AG10803 (cell line): ENCODE measurements at regions not wholly inside any gene's neighbourhood (a gene's known extent, or its start where the extent isn't known, plus 50 kb on each side); places are given as distances from the start of the nearest gene placed in this dataset.

Experiments
- DNase-seq: peaks from one replicate; pipeline ENCODE4 v3.0.0; 2010; ENCODE audit warnings: low read depth
- H3K4me3 ChIP-seq: 2 replicates; pipeline ENCODE4 v1.5.1; 2011; ENCODE audit warnings: mild to moderate bottlenecking, low read length, control low read depth
- TF ChIP-seq, protein P1 (sequence below): conservative IDR thresholded peaks from 2 replicates; pipeline ENCODE4 v1.5.1; 2011; ENCODE audit warnings: mild to moderate bottlenecking, low read length, control low read depth, inconsistent platforms

DNA sequence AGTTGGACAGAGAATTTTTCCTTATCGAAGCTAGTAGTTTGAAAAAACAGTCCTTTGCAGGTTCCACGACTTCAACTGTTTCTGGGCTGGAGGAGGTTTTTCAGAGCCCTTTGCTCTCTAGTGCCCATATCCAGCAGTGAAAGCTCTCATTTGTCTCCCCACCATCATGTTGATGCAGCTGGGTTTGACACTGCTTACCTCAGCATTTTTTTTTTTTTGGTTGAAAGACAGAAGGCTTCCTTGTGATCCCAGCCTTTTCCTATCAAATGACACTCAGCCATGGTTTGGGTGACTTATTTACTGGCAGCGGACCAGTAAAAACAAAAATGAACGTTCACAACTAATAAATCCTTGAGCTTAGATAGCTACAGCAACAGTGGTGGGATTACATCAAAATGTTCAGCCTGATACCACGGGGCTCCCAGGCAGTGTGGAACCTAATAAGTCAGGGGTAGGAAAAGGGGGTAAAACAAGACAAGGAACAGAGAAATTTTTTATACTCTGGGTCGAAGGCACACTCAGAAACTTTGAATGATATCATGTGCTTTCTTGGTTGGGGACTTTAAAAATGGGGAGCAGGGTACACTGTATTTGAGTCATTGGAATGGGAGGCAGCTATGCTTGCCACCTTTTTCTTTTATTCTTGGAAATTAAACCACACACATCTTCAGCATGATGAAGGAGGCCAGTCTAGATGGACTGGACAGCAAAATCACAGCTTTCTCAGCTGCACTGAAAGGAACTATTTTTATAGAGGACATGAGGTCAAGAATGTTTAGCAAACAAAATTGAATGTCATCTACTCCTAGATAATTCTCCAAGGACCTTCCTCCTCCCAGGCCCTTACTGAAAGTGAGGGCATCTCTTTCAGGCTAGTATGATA is 308.9 kb upstream of the MPDZ start:
- TF ChIP-seq, protein P1, sequence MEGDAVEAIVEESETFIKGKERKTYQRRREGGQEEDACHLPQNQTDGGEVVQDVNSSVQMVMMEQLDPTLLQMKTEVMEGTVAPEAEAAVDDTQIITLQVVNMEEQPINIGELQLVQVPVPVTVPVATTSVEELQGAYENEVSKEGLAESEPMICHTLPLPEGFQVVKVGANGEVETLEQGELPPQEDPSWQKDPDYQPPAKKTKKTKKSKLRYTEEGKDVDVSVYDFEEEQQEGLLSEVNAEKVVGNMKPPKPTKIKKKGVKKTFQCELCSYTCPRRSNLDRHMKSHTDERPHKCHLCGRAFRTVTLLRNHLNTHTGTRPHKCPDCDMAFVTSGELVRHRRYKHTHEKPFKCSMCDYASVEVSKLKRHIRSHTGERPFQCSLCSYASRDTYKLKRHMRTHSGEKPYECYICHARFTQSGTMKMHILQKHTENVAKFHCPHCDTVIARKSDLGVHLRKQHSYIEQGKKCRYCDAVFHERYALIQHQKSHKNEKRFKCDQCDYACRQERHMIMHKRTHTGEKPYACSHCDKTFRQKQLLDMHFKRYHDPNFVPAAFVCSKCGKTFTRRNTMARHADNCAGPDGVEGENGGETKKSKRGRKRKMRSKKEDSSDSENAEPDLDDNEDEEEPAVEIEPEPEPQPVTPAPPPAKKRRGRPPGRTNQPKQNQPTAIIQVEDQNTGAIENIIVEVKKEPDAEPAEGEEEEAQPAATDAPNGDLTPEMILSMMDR = no peak
- no peak overlapping the region for H3K4me3 ChIP-seq
- no peak for DNase-seq

DNA sequence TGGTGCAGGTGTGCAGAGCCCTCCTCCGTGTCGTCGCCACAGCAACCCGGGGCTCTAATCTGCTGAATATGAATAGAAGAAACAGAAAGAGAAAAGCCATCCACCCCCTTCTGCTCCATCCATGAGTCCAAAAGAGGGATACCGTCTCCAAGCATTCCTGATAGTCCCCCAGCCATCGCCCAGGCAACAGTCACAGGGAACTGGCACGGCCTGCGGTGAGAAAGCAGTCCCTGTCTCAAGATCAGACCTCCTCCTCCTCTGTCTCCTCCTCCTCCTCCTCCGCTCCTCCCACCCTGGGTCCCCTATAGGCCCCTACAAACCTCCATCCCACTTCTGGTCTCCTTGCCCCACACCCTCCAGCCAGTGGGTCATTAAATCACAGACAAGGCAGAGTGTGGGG is 308.1 kb upstream of the MPDZ start:
- no peak overlapping the region for H3K4me3 ChIP-seq
- TF ChIP-seq, protein P1 = no peak
- no peak for DNase-seq

DNA sequence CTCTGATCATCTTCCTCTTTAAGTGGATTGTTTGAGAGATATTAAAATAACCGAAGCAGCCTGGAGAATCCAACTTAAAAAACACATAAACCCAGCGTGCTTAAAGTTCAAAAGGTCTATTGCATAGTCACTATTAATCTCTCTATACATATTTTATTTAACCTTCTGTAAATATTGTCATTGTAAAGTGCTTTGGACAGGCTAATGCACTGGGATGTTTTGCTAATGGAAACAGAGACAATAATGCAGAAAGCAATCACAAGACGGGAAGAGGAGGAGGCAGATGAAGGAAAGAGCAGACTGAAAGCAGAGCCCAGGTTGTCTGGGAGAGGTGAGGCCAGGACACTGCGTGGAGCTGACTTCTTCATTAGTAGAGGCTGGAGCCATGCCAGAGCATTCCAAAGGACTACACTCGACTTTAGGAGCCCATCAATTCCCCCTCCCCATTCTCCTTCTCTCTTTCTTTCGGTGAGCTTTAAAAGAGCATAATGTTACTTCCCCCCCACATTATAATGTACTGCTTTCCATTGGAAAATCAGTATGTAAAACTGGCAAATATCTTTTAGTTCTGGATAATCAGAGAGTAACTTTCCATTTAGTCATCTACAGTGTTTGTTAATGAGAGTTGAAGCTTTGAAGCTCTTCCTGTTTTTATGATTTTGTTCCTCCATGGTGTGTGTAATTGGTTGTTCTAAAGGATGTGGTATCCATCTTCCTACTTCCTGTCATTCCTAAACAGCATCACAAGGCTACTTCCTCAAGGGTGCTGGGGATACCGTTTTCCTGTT is 307.3 kb upstream of the MPDZ start:
- no peak overlapping the region for H3K4me3 ChIP-seq
- DNase-seq = no peak
- TF ChIP-seq, protein P1 = no peak

- H3K4me3 ChIP-seq = no peak overlapping the region
- TF ChIP-seq, protein P1 = no peak
- no peak for DNase-seq
Measured at GRCh38 chr9:13580760-13581159, 301.3 kb upstream of the MPDZ start.

- TF ChIP-seq, protein P1 = no peak
- no peak overlapping the region for H3K4me3 ChIP-seq
- no peak for DNase-seq
Measured at GRCh38 chr9:13580131-13580530, 300.6 kb upstream of the MPDZ start.

GRCh38 chr9:13576101-13576500 is 296.6 kb upstream of the MPDZ start:
- DNase-seq = no peak
- no peak overlapping the region for H3K4me3 ChIP-seq
- TF ChIP-seq, protein P1 = no peak

DNA sequence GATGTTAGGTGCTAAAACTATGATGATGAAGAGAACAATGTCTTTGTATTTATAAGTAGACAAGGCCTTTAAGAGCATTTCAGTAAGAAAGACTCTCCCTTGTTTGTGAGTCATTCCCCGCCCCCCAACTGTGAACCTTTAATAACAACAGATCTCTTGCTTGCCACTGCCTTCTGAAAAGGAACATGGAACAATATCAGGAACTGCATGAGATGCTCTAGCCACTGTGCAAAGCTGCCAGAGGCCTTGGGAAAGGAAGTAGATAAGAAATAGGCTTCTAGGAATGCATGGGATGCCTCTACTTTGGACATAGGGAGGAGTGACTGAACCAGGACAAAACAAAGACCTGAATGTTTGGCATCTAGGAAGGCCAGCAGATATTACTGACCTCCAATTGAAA is 296.1 kb upstream of the MPDZ start:
- TF ChIP-seq, protein P1 = no peak
- no peak for DNase-seq

More for the DNA sequence above, 296.1 kb upstream of the MPDZ start:
- H3K4me3 ChIP-seq = no peak overlapping the region
